Endothelial cell of umbilical vein (primary cell): ENCODE measurements at regions not wholly inside any gene's neighbourhood (a gene's known extent, or its start where the extent isn't known, plus 50 kb on each side); places are given as distances from the start of the nearest gene placed in this dataset.

Experiments used
- EZH2 ChIP-seq: IDR thresholded peaks from 2 replicates; pipeline ENCODE4 v1.6.1; 2012; ENCODE audit warnings: borderline replicate concordance, low read depth, mild to moderate bottlenecking, moderate library complexity, low read length, inconsistent platforms; ENCODE audit not compliant: severe bottlenecking
- POLR2AphosphoS5 ChIP-seq: IDR thresholded peaks from 2 replicates; pipeline ENCODE4 v1.6.1; 2012; ENCODE audit warnings: low read depth, mild to moderate bottlenecking, control low read depth, low read length, moderate library complexity; ENCODE audit not compliant: insufficient read depth
- TF ChIP-seq, protein P1 (sequence below), 2 donors: IDR thresholded peaks; 1 replicate in 1 of 2; 2 replicates in 1 of 2; pipeline ENCODE4 v1.5.1; 2011; ENCODE audit warnings: low read length in 2 of 2, mild to moderate bottlenecking in 2 of 2, moderate library complexity in 2 of 2, control low read depth in 1 of 2, inconsistent platforms in 1 of 2, low read depth in 1 of 2; ENCODE audit not compliant: insufficient read depth in 1 of 2; ENCODE audit errors: extremely low read depth in 1 of 2
- TF ChIP-seq, protein P2 (sequence below): IDR thresholded peaks from 2 replicates; pipeline ENCODE4 v1.6.1; 2011; ENCODE audit not compliant: insufficient read depth, insufficient read length

DNA sequence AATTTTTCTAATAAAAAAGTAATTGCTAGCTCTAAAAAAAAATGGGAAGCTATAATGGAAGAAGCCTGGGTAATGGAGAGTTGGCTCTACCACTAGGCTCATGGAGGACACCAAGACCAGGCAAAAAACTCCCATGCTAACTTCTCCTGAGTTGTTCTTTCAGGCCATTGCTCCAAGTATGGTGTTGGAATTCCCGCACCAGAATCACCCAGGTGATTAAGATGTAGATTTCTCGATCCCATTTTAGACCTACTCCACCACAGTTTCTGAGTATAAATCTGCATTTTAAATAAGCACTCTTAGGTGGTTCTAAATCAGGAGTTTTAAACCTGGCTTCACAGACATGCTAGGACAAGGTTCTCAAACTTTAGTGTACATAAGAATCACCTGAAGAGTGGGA, 221.0 kb downstream of the EMP1 start:
- TF ChIP-seq POLR2AphosphoS5: no peak
- TF ChIP-seq, protein P1, sequence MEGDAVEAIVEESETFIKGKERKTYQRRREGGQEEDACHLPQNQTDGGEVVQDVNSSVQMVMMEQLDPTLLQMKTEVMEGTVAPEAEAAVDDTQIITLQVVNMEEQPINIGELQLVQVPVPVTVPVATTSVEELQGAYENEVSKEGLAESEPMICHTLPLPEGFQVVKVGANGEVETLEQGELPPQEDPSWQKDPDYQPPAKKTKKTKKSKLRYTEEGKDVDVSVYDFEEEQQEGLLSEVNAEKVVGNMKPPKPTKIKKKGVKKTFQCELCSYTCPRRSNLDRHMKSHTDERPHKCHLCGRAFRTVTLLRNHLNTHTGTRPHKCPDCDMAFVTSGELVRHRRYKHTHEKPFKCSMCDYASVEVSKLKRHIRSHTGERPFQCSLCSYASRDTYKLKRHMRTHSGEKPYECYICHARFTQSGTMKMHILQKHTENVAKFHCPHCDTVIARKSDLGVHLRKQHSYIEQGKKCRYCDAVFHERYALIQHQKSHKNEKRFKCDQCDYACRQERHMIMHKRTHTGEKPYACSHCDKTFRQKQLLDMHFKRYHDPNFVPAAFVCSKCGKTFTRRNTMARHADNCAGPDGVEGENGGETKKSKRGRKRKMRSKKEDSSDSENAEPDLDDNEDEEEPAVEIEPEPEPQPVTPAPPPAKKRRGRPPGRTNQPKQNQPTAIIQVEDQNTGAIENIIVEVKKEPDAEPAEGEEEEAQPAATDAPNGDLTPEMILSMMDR (IDR thresholded peaks at IDR 0.05; ENCODE audit: extremely low read depth in 1 of 2, insufficient read depth in 1 of 2, low read depth in 1 of 2, low read length in 2 of 2): no peak
- TF ChIP-seq, protein P2, sequence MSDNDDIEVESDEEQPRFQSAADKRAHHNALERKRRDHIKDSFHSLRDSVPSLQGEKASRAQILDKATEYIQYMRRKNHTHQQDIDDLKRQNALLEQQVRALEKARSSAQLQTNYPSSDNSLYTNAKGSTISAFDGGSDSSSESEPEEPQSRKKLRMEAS: no peak
- TF ChIP-seq EZH2: no peak
